GM15510 (cell line): ENCODE measurements at regions not wholly inside any gene's neighbourhood (a gene's known extent, or its start where the extent isn't known, plus 50 kb on each side); places are given as distances from the start of the nearest gene placed in this dataset.

Source experiments
- POLR2A ChIP-seq: IDR thresholded peaks from 3 replicates; pipeline ENCODE4 v1.6.1; 2011; ENCODE audit warnings: borderline replicate concordance; ENCODE audit not compliant: insufficient read length; ENCODE audit errors: extremely low read depth

GRCh38 chr12:14043776-14044175, 62.4 kb upstream of the GRIN2B start:
- no peak for TF ChIP-seq POLR2A

- no peak for TF ChIP-seq POLR2A
Observed at GRCh38 chr12:14048941-14049545, 67.6 kb upstream of the GRIN2B start.

- no peak for TF ChIP-seq POLR2A
Observed at GRCh38 chr12:14057895-14058294, 76.5 kb upstream of the GRIN2B start.

GRCh38 chr12:14058717-14059116, 77.3 kb upstream of the GRIN2B start:
- TF ChIP-seq POLR2A: no peak

GRCh38 chr12:14059548-14059947, 78.1 kb upstream of the GRIN2B start:
- no peak for TF ChIP-seq POLR2A

- TF ChIP-seq POLR2A: no peak
Observed at GRCh38 chr12:14065616-14066015, 84.2 kb upstream of the GRIN2B start.

- TF ChIP-seq POLR2A: no peak
Observed at GRCh38 chr12:14066021-14066420, 84.6 kb upstream of the GRIN2B start.

GRCh38 chr12:14068961-14069360, 87.6 kb upstream of the GRIN2B start:
- TF ChIP-seq POLR2A: no peak

GRCh38 chr12:14071833-14072232, 90.4 kb upstream of the GRIN2B start:
- no peak for TF ChIP-seq POLR2A

- no peak for TF ChIP-seq POLR2A
Observed at GRCh38 chr12:14072987-14073386, 91.6 kb upstream of the GRIN2B start.

- no peak for TF ChIP-seq POLR2A
Observed at GRCh38 chr12:14075797-14076393, 94.5 kb upstream of the GRIN2B start.

GRCh38 chr12:14076538-14076937, 95.1 kb upstream of the GRIN2B start:
- no peak for TF ChIP-seq POLR2A

GRCh38 chr12:14086838-14087237, 105.4 kb upstream of the GRIN2B start:
- TF ChIP-seq POLR2A: no peak

GRCh38 chr12:14099994-14100393, 118.6 kb upstream of the GRIN2B start:
- no peak for TF ChIP-seq POLR2A

GRCh38 chr12:14111230-14111865, 129.9 kb upstream of the GRIN2B start:
- no peak for TF ChIP-seq POLR2A

- no peak for TF ChIP-seq POLR2A
Observed at GRCh38 chr12:14113031-14113430, 131.6 kb upstream of the GRIN2B start.
